OCI-LY1 (cell line): ENCODE measurements at regions not wholly inside any gene's neighbourhood (a gene's known extent, or its start where the extent isn't known, plus 50 kb on each side); places are given as distances from the start of the nearest gene placed in this dataset.
"Not testable (repeated sequence)": the region's sequence is repeated elsewhere in the genome, so short reads cannot be mapped to it uniquely, and the experiment has no call there.

Experiments
- H2AFZ ChIP-seq: fragments of 200-600 bp; sonication (generic), shearing (Covaris generic); 2 replicates; pipeline ENCODE4 v1.6.0; 2014; ENCODE audit warnings: antibody characterized with exemption, mild to moderate bottlenecking, low read length
- H3F3A ChIP-seq: fragments of 200-600 bp; sonication (generic), shearing (Covaris generic); 2 replicates; pipeline ENCODE4 v1.6.0; 2014; ENCODE audit warnings: mild to moderate bottlenecking, antibody characterized with exemption, low read length, moderate library complexity; ENCODE audit not compliant: insufficient read depth
- H3K27ac ChIP-seq: fragments of 200-600 bp; sonication (generic); 2 replicates; pipeline ENCODE4 v1.5.1; 2014; ENCODE audit warnings: low read length, mixed run types, mild to moderate bottlenecking, low read depth; ENCODE audit not compliant: poor library complexity, severe bottlenecking
- H3K27me3 ChIP-seq: fragments of 200-600 bp; sonication (generic); 2 replicates; pipeline ENCODE4 v1.6.0; 2014; ENCODE audit warnings: antibody characterized with exemption, mild to moderate bottlenecking, low read length, moderate library complexity; ENCODE audit not compliant: insufficient read depth
- H3K36me3 ChIP-seq: fragments of 200-600 bp; sonication (generic); 2 replicates; pipeline ENCODE4 v1.6.1; 2014; ENCODE audit warnings: mild to moderate bottlenecking, antibody characterized with exemption, low read length, moderate library complexity, mixed read lengths; ENCODE audit not compliant: insufficient read depth
- H3K4me1 ChIP-seq: fragments of 200-600 bp; sonication (generic); 2 replicates; pipeline ENCODE4 v1.5.1; 2014; ENCODE audit warnings: mild to moderate bottlenecking, low read length, moderate library complexity; ENCODE audit not compliant: insufficient read depth, severe bottlenecking
- H3K4me2 ChIP-seq: fragments of 200-600 bp; sonication (generic), shearing (Covaris generic); 2 replicates; pipeline ENCODE4 v1.6.1; 2014; ENCODE audit warnings: low read length
- H3K4me3 ChIP-seq: fragments of 200-600 bp; sonication (generic); 2 replicates; pipeline ENCODE4 v1.5.1; 2014; ENCODE audit warnings: low read length, low read depth, mild to moderate bottlenecking, mixed read lengths; ENCODE audit not compliant: poor library complexity, severe bottlenecking
- H3K79me2 ChIP-seq: fragments of 200-600 bp; shearing (Covaris generic); 2 replicates; pipeline ENCODE4 v1.6.1; 2016; ENCODE audit warnings: mixed run types, low read length, mixed read lengths; ENCODE audit not compliant: insufficient read depth
- H3K9ac ChIP-seq: fragments of 200-600 bp; sonication (generic), shearing (Covaris generic); 2 replicates; pipeline ENCODE4 v1.6.1; 2014; ENCODE audit warnings: mild to moderate bottlenecking, low read length, mixed read lengths
- H3K9me2 ChIP-seq: fragments of 200-600 bp; sonication (generic), shearing (Covaris generic); 2 replicates; pipeline ENCODE4 v1.6.1; 2014; ENCODE audit warnings: low read depth, mild to moderate bottlenecking, low read length, mixed read lengths
- H3K9me3 ChIP-seq: fragments of 200-600 bp; shearing (Covaris generic); 2 replicates; pipeline ENCODE4 v1.6.1; 2014; ENCODE audit warnings: low read length, mixed read lengths
- H4K20me1 ChIP-seq: fragments of 200-600 bp; sonication (generic), shearing (Covaris generic); 2 replicates; pipeline ENCODE4 v1.6.0; 2016; ENCODE audit warnings: mild to moderate bottlenecking, low read length; ENCODE audit not compliant: insufficient read depth
- EZH2 ChIP-seq: fragments of 200-600 bp; sonication (generic), shearing (Covaris generic); IDR thresholded peaks from 2 replicates; pipeline ENCODE4 v1.8.0; 2017; ENCODE audit warnings: borderline replicate concordance, mixed run types, mild to moderate bottlenecking, antibody characterized with exemption, low read length, moderate library complexity, mixed read lengths
- TF ChIP-seq, protein P1 (sequence below): fragments of 200-600 bp; sonication (generic), shearing (Covaris generic); IDR thresholded peaks from 2 replicates; pipeline ENCODE4 v1.5.1; 2017; ENCODE audit warnings: mild to moderate bottlenecking, antibody characterized with exemption, low read length, moderate library complexity, mixed read lengths

DNA sequence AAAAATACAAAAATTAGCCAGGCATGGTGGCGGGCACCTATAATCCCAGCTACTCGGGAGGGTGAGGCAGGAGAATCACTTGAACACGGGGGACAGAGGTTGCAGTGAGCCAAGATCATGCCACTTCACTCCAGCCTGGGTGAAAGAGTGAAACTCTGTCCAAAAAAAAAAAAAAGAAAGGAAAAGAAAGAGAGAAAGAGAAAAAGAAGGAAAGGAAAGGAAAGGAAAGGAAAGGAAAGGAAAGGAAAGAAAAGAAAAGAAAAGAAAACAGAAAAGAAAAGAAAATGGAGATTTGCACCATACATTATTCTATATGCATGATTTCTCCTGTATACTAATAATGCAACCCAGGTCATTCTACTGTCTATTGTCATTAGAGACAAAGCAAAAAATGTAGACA, 421.5 kb downstream of the PCDH19 start:
- not testable (repeated sequence) for H3K9ac ChIP-seq, H3K4me3 ChIP-seq, H3K9me3 ChIP-seq, H3K36me3 ChIP-seq, H3K79me2 ChIP-seq, H3K27me3 ChIP-seq, H2AFZ ChIP-seq, H3K4me1 ChIP-seq, H3K27ac ChIP-seq, H3K4me2 ChIP-seq, H3F3A ChIP-seq, H4K20me1 ChIP-seq, H3K9me2 ChIP-seq

DNA sequence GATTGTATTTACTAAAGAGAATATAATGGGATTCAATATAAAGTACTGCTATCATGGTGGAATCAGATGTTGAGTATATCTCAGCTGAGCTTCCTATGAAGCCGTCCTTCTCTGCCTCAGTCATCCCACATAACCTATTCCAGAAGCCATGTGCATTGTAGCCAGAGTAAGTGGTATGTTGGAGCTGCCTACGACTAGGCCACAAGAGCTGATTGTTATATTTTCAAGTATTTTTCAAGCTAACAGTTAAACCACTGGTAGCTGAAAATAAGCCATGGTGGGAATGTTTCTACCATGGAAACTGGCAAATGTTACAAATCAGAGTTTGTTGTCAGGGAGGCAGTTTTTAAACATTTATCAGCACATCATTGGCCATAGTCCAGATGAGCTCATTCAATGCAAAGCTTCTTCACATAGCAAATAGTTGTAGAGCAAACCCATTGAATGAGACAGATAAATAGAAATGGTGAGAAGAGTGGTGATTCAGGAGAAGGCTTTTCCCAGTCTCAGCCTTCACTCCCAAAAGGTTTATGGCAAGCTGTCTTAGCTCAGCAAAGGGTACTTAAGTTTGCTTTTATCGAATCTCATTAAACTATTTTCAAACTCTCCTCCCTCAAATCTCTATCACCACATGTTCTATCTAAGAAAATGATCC, 436.4 kb downstream of the PCDH19 start:
- Histone ChIP-seq H3K27ac (no peak overlapping the region), H3K36me3 (no peaks in the 10 kb centered on the region), H4K20me1 (no peaks in the 10 kb centered on the region), H3K27me3 (no peaks in the 10 kb centered on the region), H3F3A (no peaks in the 10 kb centered on the region), H3K4me2 (no peak overlapping the region), H3K4me1 (no peaks in the 10 kb centered on the region), H3K9ac (no peak overlapping the region), H3K9me2 (no peaks in the 10 kb centered on the region), H3K4me3 (no peak overlapping the region), H2AFZ (no peak overlapping the region), H3K79me2 (no peaks in the 10 kb centered on the region), H3K9me3 (no peaks in the 10 kb centered on the region)
- TF ChIP-seq EZH2 = no peak
- TF ChIP-seq, protein P1, sequence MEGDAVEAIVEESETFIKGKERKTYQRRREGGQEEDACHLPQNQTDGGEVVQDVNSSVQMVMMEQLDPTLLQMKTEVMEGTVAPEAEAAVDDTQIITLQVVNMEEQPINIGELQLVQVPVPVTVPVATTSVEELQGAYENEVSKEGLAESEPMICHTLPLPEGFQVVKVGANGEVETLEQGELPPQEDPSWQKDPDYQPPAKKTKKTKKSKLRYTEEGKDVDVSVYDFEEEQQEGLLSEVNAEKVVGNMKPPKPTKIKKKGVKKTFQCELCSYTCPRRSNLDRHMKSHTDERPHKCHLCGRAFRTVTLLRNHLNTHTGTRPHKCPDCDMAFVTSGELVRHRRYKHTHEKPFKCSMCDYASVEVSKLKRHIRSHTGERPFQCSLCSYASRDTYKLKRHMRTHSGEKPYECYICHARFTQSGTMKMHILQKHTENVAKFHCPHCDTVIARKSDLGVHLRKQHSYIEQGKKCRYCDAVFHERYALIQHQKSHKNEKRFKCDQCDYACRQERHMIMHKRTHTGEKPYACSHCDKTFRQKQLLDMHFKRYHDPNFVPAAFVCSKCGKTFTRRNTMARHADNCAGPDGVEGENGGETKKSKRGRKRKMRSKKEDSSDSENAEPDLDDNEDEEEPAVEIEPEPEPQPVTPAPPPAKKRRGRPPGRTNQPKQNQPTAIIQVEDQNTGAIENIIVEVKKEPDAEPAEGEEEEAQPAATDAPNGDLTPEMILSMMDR = no peak

GRCh38 chrX:99939883-99940232, 470.2 kb downstream of the PCDH19 start:
- H3K27ac ChIP-seq = no peak overlapping the region
- H3K4me3 ChIP-seq = no peak overlapping the region
- H3K79me2 ChIP-seq = no peaks in the 10 kb centered on the region
- H3K4me2 ChIP-seq = no peak overlapping the region
- H4K20me1 ChIP-seq = no peaks in the 10 kb centered on the region
- no peaks in the 10 kb centered on the region for H3F3A ChIP-seq
- no peaks in the 10 kb centered on the region for H3K9me3 ChIP-seq
- no peak overlapping the region for H3K9ac ChIP-seq
- TF ChIP-seq EZH2 = no peak
- TF ChIP-seq, protein P1 = no peak
- no peaks in the 10 kb centered on the region for H3K27me3 ChIP-seq
- no peak overlapping the region for H2AFZ ChIP-seq
- H3K36me3 ChIP-seq = no peaks in the 10 kb centered on the region
- H3K4me1 ChIP-seq = no peaks in the 10 kb centered on the region
- no peaks in the 10 kb centered on the region for H3K9me2 ChIP-seq

DNA sequence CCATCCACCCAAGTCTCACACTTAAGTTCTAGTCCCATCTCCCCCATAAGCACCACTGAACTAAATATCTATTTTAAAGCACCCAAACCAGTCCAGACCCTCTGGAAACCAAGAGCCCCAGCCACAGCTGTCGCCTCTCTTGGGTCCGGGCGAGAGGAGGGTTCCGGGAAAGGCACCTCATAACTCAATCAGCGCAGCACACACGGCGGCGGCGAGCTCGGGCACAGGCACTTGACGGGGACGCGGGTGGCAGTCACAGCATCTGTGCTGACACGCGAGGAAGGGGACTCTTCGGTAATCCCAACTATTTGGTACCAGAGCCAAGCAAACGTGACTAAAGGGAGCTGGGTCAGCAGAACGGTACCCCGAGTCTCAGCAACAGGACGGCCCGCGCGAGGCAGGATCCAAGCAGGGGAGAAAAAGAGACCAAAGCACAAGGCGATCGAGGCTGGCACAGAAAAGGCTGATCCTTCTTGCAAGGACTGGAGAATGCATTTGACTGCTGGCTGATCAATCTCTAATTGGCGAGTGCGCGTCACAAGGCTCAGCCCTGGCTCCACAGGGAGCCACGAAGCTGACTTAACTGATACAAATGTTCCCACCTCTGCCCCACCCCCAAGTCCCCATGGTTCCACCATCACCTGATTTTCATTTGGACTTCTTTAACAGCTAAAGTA, 470.7 kb downstream of the PCDH19 start:
- not testable (repeated sequence) for H3K9ac ChIP-seq, H3K4me3 ChIP-seq, H3K9me2 ChIP-seq, H4K20me1 ChIP-seq, H3K4me1 ChIP-seq, H3K27me3 ChIP-seq, H3K4me2 ChIP-seq, H3K9me3 ChIP-seq, H3K79me2 ChIP-seq, H3K36me3 ChIP-seq, H3F3A ChIP-seq, H3K27ac ChIP-seq, H2AFZ ChIP-seq
